Type B pancreatic cell (in vitro differentiated cells): ENCODE measurements at regions not wholly inside any gene's neighbourhood (a gene's known extent, or its start where the extent isn't known, plus 50 kb on each side); places are given as distances from the start of the nearest gene placed in this dataset.

Source experiments
- DNase-seq: peaks from one replicate; pipeline ENCODE4 v3.0.0; 2021; ENCODE audit warnings: mixed read lengths; ENCODE audit not compliant: unreplicated experiment; ENCODE audit errors: extremely low spot score
- H3K27ac Mint-ChIP-seq: 2 replicates; pipeline ENCODE4 v1.8.0; 2021; ENCODE audit warnings: mild to moderate bottlenecking, mixed read lengths
- H3K27me3 Mint-ChIP-seq: 2 replicates; pipeline ENCODE4 v1.8.0; 2021; ENCODE audit warnings: mixed read lengths
- H3K36me3 Mint-ChIP-seq: 2 replicates; pipeline ENCODE4 v1.8.0; 2021; ENCODE audit warnings: mixed read lengths
- H3K4me1 Mint-ChIP-seq: one replicate; pipeline ENCODE4 v1.8.0; 2021; ENCODE audit warnings: mixed read lengths; ENCODE audit not compliant: unreplicated experiment
- H3K4me3 Mint-ChIP-seq: 2 replicates; pipeline ENCODE4 v1.8.0; 2021; ENCODE audit warnings: mild to moderate bottlenecking, mixed read lengths
- H3K9me3 Mint-ChIP-seq: 2 replicates; pipeline ENCODE4 v1.8.0; 2021; ENCODE audit warnings: mixed read lengths
- CTCF ChIP-seq: fragments of 200-600 bp; sonication (generic); conservative IDR thresholded peaks from 2 replicates; pipeline ENCODE4 v1.5.0; 2021; ENCODE audit warnings: antibody characterized with exemption, mild to moderate bottlenecking

GRCh38 chr6:92216717-92217116 lies 1202.6 kb downstream of the EPHA7 start:
- H3K36me3 Mint-ChIP-seq: peaks cover 4% of the 10 kb centered on the region
- no peak overlapping the region for H3K27ac Mint-ChIP-seq
- no peaks in the 10 kb centered on the region for H3K4me1 Mint-ChIP-seq
- TF ChIP-seq CTCF: no peak
- no peaks in the 10 kb centered on the region for H3K27me3 Mint-ChIP-seq
- H3K4me3 Mint-ChIP-seq: no peak overlapping the region
- peaks cover 16% of the 10 kb centered on the region for H3K9me3 Mint-ChIP-seq
- no peak for DNase-seq

DNA sequence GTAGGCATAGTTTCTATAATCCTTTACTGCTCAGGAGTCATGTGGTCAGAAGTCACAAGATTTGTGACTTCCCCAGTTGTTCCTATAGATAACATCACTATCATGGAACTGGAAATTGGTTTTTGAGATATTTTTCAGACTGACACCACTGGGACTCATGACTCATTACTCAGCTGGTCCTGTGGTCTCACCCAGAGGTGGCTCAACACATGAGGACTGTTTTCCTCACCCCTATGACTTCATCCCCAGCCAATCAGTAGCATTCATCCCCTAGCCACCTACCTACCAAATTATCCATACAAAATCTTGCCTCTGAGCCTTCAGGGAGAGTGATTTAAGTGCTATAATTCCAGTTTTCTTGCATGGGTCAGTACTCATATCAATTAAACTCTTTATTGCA lies 1217.7 kb downstream of the EPHA7 start:
- TF ChIP-seq CTCF: no peak
- Mint-ChIP-seq H3K36me3 (no peaks in the 10 kb centered on the region), H3K9me3 (no peaks in the 10 kb centered on the region), H3K4me1 (no peaks in the 10 kb centered on the region), H3K27ac (no peak overlapping the region), H3K4me3 (no peak overlapping the region), H3K27me3 (no peaks in the 10 kb centered on the region)
- DNase-seq: no peak

DNA sequence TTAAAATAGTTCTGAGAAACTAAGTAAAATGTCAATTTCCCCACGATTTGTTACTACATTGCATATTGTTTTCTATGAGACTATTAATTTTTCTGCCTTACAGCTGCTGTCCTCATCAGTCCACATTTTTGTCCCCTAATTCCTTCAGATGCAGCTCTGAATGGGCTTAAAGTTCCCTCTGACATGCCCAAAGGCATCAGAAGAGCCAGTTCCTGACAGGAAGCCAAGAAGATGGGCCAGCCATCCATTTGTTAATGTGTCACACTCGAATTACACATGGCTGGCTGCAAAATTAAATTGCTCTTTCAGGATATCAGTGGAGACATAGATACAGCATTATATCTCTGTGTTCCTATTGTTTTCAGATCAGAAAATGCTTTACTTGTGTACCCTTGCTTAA lies 1223.0 kb downstream of the EPHA7 start:
- Mint-ChIP-seq H3K27ac (no peak overlapping the region), H3K27me3 (no peaks in the 10 kb centered on the region), H3K4me3 (no peak overlapping the region), H3K36me3 (no peaks in the 10 kb centered on the region), H3K9me3 (no peaks in the 10 kb centered on the region), H3K4me1 (peaks cover 3% of the 10 kb centered on the region)
- no peak for DNase-seq
- no peak for TF ChIP-seq CTCF

DNA sequence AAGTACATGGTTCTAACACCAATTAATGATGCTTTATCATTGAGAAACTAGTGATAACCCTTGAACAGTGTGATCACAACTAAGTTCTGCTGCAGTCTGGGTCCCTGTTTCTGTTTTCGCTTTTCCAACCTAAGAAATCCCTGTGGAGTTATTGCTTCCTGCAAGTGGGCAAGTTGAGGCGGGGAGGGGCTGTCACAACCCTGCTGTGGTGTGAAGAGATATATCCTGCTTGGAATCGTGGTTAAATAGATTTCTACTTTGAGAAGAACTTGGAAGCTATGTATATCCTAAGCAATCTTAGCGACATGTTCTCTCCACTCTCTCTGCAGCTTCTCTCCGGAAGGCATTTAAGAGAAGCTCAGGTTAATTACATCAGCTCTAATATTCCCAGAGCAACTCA lies 1223.6 kb downstream of the EPHA7 start:
- Mint-ChIP-seq H3K27me3 (no peaks in the 10 kb centered on the region), H3K36me3 (no peaks in the 10 kb centered on the region), H3K9me3 (no peaks in the 10 kb centered on the region), H3K4me3 (no peak overlapping the region), H3K27ac (no peak overlapping the region), H3K4me1 (peaks cover 3% of the 10 kb centered on the region)
- no peak for DNase-seq
- TF ChIP-seq CTCF: no peak

GRCh38 chr6:92188016-92188415 lies 1231.3 kb downstream of the EPHA7 start:
- TF ChIP-seq CTCF: no peak
- DNase-seq: no peak
- Mint-ChIP-seq H3K4me1 (no peaks in the 10 kb centered on the region), H3K9me3 (peaks cover 5% of the 10 kb centered on the region), H3K36me3 (no peaks in the 10 kb centered on the region), H3K4me3 (no peak overlapping the region), H3K27me3 (no peaks in the 10 kb centered on the region), H3K27ac (no peak overlapping the region)

DNA sequence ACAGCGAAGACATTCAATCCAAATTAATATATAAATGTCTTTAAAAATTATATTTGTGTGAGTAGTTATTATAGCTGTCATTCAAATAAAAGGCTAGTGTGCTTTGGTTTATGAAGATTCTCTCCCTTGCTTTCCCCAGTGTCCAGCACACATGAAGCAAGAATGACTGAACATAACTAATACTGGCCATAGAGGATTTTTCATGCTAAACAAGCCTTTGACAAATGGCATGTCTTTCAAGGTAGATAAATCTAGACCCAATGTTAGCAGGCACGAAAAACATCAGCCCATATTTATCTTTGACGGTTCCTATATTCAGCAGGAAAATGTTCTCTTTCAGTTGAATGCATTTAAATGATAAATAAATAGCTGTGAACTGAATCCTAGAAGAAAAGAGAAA lies 1234.4 kb downstream of the EPHA7 start:
- no peak for DNase-seq
- Mint-ChIP-seq H3K4me1 (no peaks in the 10 kb centered on the region), H3K9me3 (peaks cover 5% of the 10 kb centered on the region), H3K27me3 (no peaks in the 10 kb centered on the region), H3K36me3 (no peaks in the 10 kb centered on the region), H3K4me3 (no peak overlapping the region), H3K27ac (no peak overlapping the region)
- no peak for TF ChIP-seq CTCF
